ENCODE measurements at regions not wholly inside any gene's neighbourhood (a gene's known extent, or its start where the extent isn't known, plus 50 kb on each side); places are given as distances from the start of the nearest gene placed in this dataset.

- Mint-ChIP-seq H3K9me3 (peaks cover 0 to 5% (median 0%) of the 10 kb centered on the region in 11 donors), H3K4me1 (no peaks in the 10 kb centered on the region), H3K27me3 (peaks cover 6 to 16% (median 11%) of the 10 kb centered on the region in 5 donors), H3K4me3 (no peak overlapping the region), H3K27ac (no peak overlapping the region), H3K36me3 (no peaks in the 10 kb centered on the region)
- POLR2A ChIA-PET: no interaction called here
- no peak for DNase-seq
- CTCF ChIA-PET: no interaction called here
- H3K9me3 ChIP-seq (ENCODE audit: control insufficient read depth in 2 of 3, low read length in 3 of 3): no peaks in the 10 kb centered on the region
- H3K4me3 ChIP-seq (ENCODE audit: low read length): no peak overlapping the region
- H3K27me3 ChIP-seq (ENCODE audit: control insufficient read depth in 2 of 2, insufficient read depth in 2 of 2, low read length in 2 of 2): no peaks in the 10 kb centered on the region
- no peak overlapping the region for H3K27ac ChIP-seq (ENCODE audit: low read depth, low read length)
- no peak for ATAC-seq
- no peaks in the 10 kb centered on the region for H3K4me1 ChIP-seq (ENCODE audit: control insufficient read depth in 2 of 2, insufficient read depth in 2 of 2, low read length in 2 of 2)
- H3K36me3 ChIP-seq (ENCODE audit: control insufficient read depth in 2 of 3, insufficient read depth in 3 of 3, low read length in 3 of 3): no peaks in the 10 kb centered on the region
- intact Hi-C loops (cut with micrococcal nuclease): no loop called here
These were observed 61.3 kb upstream of the BZW1 start for GRCh38 chr2:200750323-200750910.

- ChIA-PET POLR2A (no interaction called here), CTCF (interaction anchor here (0.6 kb wide), 1 partner anchor 443 kb away, joined by 3 read pairs; no protein-coding TSS in a partner anchor)
- Mint-ChIP-seq H3K27ac (no peak overlapping the region), H3K9me3 (peaks cover 0 to 5% (median 0%) of the 10 kb centered on the region in 11 donors), H3K36me3 (no peaks in the 10 kb centered on the region), H3K4me1 (no peaks in the 10 kb centered on the region), H3K4me3 (no peak overlapping the region), H3K27me3 (peaks cover 6 to 16% (median 11%) of the 10 kb centered on the region in 5 donors)
- Histone ChIP-seq H3K36me3 (ENCODE audit: control insufficient read depth in 2 of 3, insufficient read depth in 3 of 3, low read length in 3 of 3) (no peaks in the 10 kb centered on the region), H3K27me3 (ENCODE audit: control insufficient read depth in 2 of 2, insufficient read depth in 2 of 2, low read length in 2 of 2) (no peaks in the 10 kb centered on the region), H3K27ac (ENCODE audit: low read depth, low read length) (no peak overlapping the region), H3K4me3 (ENCODE audit: low read length) (no peak overlapping the region), H3K9me3 (ENCODE audit: control insufficient read depth in 2 of 3, low read length in 3 of 3) (no peaks in the 10 kb centered on the region), H3K4me1 (ENCODE audit: control insufficient read depth in 2 of 2, insufficient read depth in 2 of 2, low read length in 2 of 2) (no peaks in the 10 kb centered on the region)
- no peak for ATAC-seq
- intact Hi-C loops (cut with micrococcal nuclease): no loop called here
- DNase-seq: no peak
These were observed 59.9 kb upstream of the BZW1 start for GRCh38 chr2:200751786-200752185.

GRCh38 chr2:200752332-200752731 is 59.4 kb upstream of the BZW1 start:
- H3K27ac Mint-ChIP-seq: no peak overlapping the region
- peaks cover 6 to 18% (median 11%) of the 10 kb centered on the region in 5 donors for H3K27me3 Mint-ChIP-seq
- Histone ChIP-seq H3K9me3 (ENCODE audit: control insufficient read depth in 2 of 3, low read length in 3 of 3) (no peaks in the 10 kb centered on the region), H3K27me3 (ENCODE audit: control insufficient read depth in 2 of 2, insufficient read depth in 2 of 2, low read length in 2 of 2) (no peaks in the 10 kb centered on the region), H3K27ac (ENCODE audit: low read depth, low read length) (no peak overlapping the region), H3K36me3 (ENCODE audit: control insufficient read depth in 2 of 3, insufficient read depth in 3 of 3, low read length in 3 of 3) (no peaks in the 10 kb centered on the region), H3K4me3 (ENCODE audit: low read length) (no peak overlapping the region), H3K4me1 (ENCODE audit: control insufficient read depth in 2 of 2, insufficient read depth in 2 of 2, low read length in 2 of 2) (no peaks in the 10 kb centered on the region)
- no peaks in the 10 kb centered on the region for H3K36me3 Mint-ChIP-seq
- intact Hi-C loops (cut with micrococcal nuclease): no loop called here
- ATAC-seq (no peak), DNase-seq (no peak)
- H3K4me3 Mint-ChIP-seq: no peak overlapping the region
- H3K9me3 Mint-ChIP-seq: peaks cover 0 to 5% (median 0%) of the 10 kb centered on the region in 11 donors
- H3K4me1 Mint-ChIP-seq: no peaks in the 10 kb centered on the region
- ChIA-PET CTCF (no interaction called here), POLR2A (no interaction called here)

GRCh38 chr2:200752835-200753234 is 58.9 kb upstream of the BZW1 start:
- no peaks in the 10 kb centered on the region for H3K4me1 Mint-ChIP-seq

GRCh38 chr2:200756618-200757321 is 54.9 kb upstream of the BZW1 start:
- no peaks in the 10 kb centered on the region for H3K36me3 Mint-ChIP-seq
- Histone ChIP-seq H3K4me3 (ENCODE audit: low read length) (no peak overlapping the region), H3K27ac (ENCODE audit: low read depth, low read length) (no peak overlapping the region), H3K36me3 (ENCODE audit: control insufficient read depth in 2 of 3, insufficient read depth in 3 of 3, low read length in 3 of 3) (no peaks in the 10 kb centered on the region), H3K4me1 (ENCODE audit: control insufficient read depth in 2 of 2, insufficient read depth in 2 of 2, low read length in 2 of 2) (no peaks in the 10 kb centered on the region), H3K9me3 (ENCODE audit: control insufficient read depth in 2 of 3, low read length in 3 of 3) (no peaks in the 10 kb centered on the region), H3K27me3 (ENCODE audit: control insufficient read depth in 2 of 2, insufficient read depth in 2 of 2, low read length in 2 of 2) (no peaks in the 10 kb centered on the region)
- ATAC-seq (no peak), DNase-seq (no peak)
- H3K27ac Mint-ChIP-seq: no peak overlapping the region
- no peaks in the 10 kb centered on the region for H3K4me1 Mint-ChIP-seq
- peaks cover 0 to 2% (median 0%) of the 10 kb centered on the region in 11 donors for H3K9me3 Mint-ChIP-seq
- ChIA-PET CTCF (no interaction called here), POLR2A (no interaction called here)
- no peak overlapping the region for H3K4me3 Mint-ChIP-seq
- intact Hi-C loops (cut with micrococcal nuclease): no loop called here
- peaks cover 7 to 21% (median 8%) of the 10 kb centered on the region in 5 donors for H3K27me3 Mint-ChIP-seq

More at GRCh38 chr2:200752835-200753234, 58.9 kb upstream of the BZW1 start:
- no peak overlapping the region for H3K4me3 Mint-ChIP-seq
- H3K4me1 ChIP-seq (ENCODE audit: control insufficient read depth in 2 of 2, insufficient read depth in 2 of 2, low read length in 2 of 2): no peaks in the 10 kb centered on the region
- no peaks in the 10 kb centered on the region for H3K36me3 ChIP-seq (ENCODE audit: control insufficient read depth in 2 of 3, insufficient read depth in 3 of 3, low read length in 3 of 3)
- H3K36me3 Mint-ChIP-seq: no peaks in the 10 kb centered on the region
- no peaks in the 10 kb centered on the region for H3K9me3 ChIP-seq (ENCODE audit: control insufficient read depth in 2 of 3, low read length in 3 of 3)
- no peaks in the 10 kb centered on the region for H3K27me3 ChIP-seq (ENCODE audit: control insufficient read depth in 2 of 2, insufficient read depth in 2 of 2, low read length in 2 of 2)
- H3K9me3 Mint-ChIP-seq: peaks cover 0 to 5% (median 0%) of the 10 kb centered on the region in 11 donors
- H3K27ac ChIP-seq (ENCODE audit: low read depth, low read length): no peak overlapping the region
- H3K27me3 Mint-ChIP-seq: peaks cover 6 to 18% (median 11%) of the 10 kb centered on the region in 5 donors
- H3K27ac Mint-ChIP-seq: no peak overlapping the region
- no peak for ATAC-seq
- no peak overlapping the region for H3K4me3 ChIP-seq (ENCODE audit: low read length)
- ChIA-PET CTCF (no interaction called here), POLR2A (no interaction called here)
- no peak for DNase-seq
- intact Hi-C loops (cut with micrococcal nuclease): no loop called here

- Histone ChIP-seq H3K27ac (ENCODE audit: low read depth, low read length) (no peak overlapping the region), H3K4me1 (ENCODE audit: control insufficient read depth in 2 of 2, insufficient read depth in 2 of 2, low read length in 2 of 2) (no peaks in the 10 kb centered on the region), H3K4me3 (ENCODE audit: low read length) (no peak overlapping the region), H3K36me3 (ENCODE audit: control insufficient read depth in 2 of 3, insufficient read depth in 3 of 3, low read length in 3 of 3) (no peaks in the 10 kb centered on the region), H3K27me3 (ENCODE audit: control insufficient read depth in 2 of 2, insufficient read depth in 2 of 2, low read length in 2 of 2) (no peaks in the 10 kb centered on the region), H3K9me3 (ENCODE audit: control insufficient read depth in 2 of 3, low read length in 3 of 3) (no peaks in the 10 kb centered on the region)
- intact Hi-C loops (cut with micrococcal nuclease): no loop called here
- CTCF ChIA-PET: no interaction called here
- no peak overlapping the region for H3K4me3 Mint-ChIP-seq
- no peaks in the 10 kb centered on the region for H3K36me3 Mint-ChIP-seq
- ATAC-seq (no peak), DNase-seq (no peak)
- H3K27me3 Mint-ChIP-seq: peaks cover 5 to 17% (median 7%) of the 10 kb centered on the region in 5 donors
- H3K27ac Mint-ChIP-seq: no peak overlapping the region
- no peaks in the 10 kb centered on the region for H3K4me1 Mint-ChIP-seq
- H3K9me3 Mint-ChIP-seq: peaks cover 0 to 2% (median 0%) of the 10 kb centered on the region in 11 donors
- POLR2A ChIA-PET: no interaction called here
These were observed 54.3 kb upstream of the BZW1 start for GRCh38 chr2:200757399-200757798.

- POLR2A ChIA-PET: no interaction called here
- H3K4me1 Mint-ChIP-seq: peaks cover 0 to 3% (median 0%) of the 10 kb centered on the region in 7 donors
- Histone ChIP-seq H3K4me1 (ENCODE audit: control insufficient read depth in 2 of 2, insufficient read depth in 2 of 2, low read length in 2 of 2) (no peaks in the 10 kb centered on the region), H3K9me3 (ENCODE audit: control insufficient read depth in 2 of 3, low read length in 3 of 3) (no peaks in the 10 kb centered on the region), H3K4me3 (ENCODE audit: low read length) (no peak overlapping the region), H3K36me3 (ENCODE audit: control insufficient read depth in 2 of 3, insufficient read depth in 3 of 3, low read length in 3 of 3) (no peaks in the 10 kb centered on the region), H3K27me3 (ENCODE audit: control insufficient read depth in 2 of 2, insufficient read depth in 2 of 2, low read length in 2 of 2) (no peaks in the 10 kb centered on the region), H3K27ac (ENCODE audit: low read depth, low read length) (no peak overlapping the region)
- H3K4me3 Mint-ChIP-seq: no peak overlapping the region
- CTCF ChIA-PET: no interaction called here
- H3K27me3 Mint-ChIP-seq: peaks cover 5 to 17% (median 7%) of the 10 kb centered on the region in 5 donors
- H3K9me3 Mint-ChIP-seq: peaks cover 0 to 2% (median 0%) of the 10 kb centered on the region in 11 donors
- H3K27ac Mint-ChIP-seq: no peak overlapping the region
- intact Hi-C loops (cut with micrococcal nuclease): no loop called here
- DNase-seq (no peak), ATAC-seq (no peak)
- H3K36me3 Mint-ChIP-seq: no peaks in the 10 kb centered on the region
These were observed 53.4 kb upstream of the BZW1 start for GRCh38 chr2:200758341-200758740.
